ENCODE measurements at regions not wholly inside any gene's neighbourhood (a gene's known extent, or its start where the extent isn't known, plus 50 kb on each side); places are given as distances from the start of the nearest gene placed in this dataset.

DNA sequence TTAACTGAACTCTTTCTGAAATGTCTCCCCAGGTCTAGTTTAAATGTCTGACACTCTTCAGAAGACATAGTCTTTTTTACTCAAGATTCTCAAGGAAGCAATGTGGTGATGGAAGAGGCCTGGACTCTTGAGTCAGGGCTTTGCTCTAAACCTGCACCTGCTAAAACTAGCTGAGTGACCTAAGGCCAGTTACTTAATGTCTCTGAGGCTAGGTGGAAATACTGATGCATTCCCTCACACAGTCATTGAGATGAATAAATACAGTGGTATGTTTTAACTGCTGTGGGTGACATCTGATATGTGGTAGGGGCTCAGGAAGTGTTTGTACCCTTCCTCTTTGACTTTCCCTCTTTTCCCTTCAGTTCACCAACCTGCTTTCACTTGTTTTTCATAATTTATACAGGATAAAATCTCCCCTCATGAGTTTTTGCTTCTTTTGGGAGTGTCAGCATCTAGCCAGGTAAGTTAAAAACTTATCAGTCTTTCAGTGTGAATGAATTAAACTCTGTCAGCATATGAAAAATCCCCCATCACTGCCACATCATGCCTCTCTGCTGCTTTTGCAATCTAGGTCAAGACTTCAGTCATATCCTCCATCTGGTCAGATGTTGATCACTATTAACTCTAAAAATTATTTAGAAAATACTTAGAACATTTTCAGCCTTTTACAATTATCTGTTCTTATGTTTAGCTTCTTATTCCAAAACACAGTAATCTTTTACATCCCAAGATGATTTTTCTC is 178.7 kb upstream of the TNFAIP3 start:
- Histone ChIP-seq H3K4me3 (no peak overlapping the region), H3K4me1 (peaks cover 0 to 13% (median 0%) of the 10 kb centered on the region in 12 donors), H3K27ac (no peak overlapping the region), H3K36me3 (no peaks in the 10 kb centered on the region), H3K9me3 (no peaks in the 10 kb centered on the region), H3K27me3 (no peaks in the 10 kb centered on the region)
- TF ChIP-seq, protein P1, sequence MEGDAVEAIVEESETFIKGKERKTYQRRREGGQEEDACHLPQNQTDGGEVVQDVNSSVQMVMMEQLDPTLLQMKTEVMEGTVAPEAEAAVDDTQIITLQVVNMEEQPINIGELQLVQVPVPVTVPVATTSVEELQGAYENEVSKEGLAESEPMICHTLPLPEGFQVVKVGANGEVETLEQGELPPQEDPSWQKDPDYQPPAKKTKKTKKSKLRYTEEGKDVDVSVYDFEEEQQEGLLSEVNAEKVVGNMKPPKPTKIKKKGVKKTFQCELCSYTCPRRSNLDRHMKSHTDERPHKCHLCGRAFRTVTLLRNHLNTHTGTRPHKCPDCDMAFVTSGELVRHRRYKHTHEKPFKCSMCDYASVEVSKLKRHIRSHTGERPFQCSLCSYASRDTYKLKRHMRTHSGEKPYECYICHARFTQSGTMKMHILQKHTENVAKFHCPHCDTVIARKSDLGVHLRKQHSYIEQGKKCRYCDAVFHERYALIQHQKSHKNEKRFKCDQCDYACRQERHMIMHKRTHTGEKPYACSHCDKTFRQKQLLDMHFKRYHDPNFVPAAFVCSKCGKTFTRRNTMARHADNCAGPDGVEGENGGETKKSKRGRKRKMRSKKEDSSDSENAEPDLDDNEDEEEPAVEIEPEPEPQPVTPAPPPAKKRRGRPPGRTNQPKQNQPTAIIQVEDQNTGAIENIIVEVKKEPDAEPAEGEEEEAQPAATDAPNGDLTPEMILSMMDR (IDR thresholded peaks at IDR 0.05) = no peak
- no peak for TF ChIP-seq POLR2A (IDR thresholded peaks at IDR 0.05)
- no peak for ATAC-seq
- DNase-seq = no peak
- intact Hi-C loops (cut with DNase I) = no loop called here

DNA sequence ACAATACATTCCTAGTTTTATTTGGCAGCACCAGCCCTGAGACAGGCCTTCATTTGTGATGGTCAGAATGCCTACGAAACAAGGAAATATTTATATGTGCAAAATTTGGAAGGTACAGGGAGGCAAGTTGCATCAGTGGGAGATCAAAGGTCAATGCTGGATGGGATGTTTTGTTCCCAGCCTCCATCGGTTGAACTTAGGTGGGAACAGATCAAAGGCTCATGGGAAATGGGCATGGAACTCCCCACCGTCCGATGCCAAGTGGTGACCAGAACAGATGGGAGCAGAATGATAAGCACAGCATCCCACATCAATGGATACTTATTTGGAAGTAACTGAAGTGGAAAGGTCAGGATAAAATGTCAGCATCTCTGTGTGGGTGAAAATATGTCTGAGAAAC is 177.7 kb upstream of the TNFAIP3 start:
- H3K27ac ChIP-seq = no peak overlapping the region
- WGBS, 4 donors = 66 to 83% (median 75%) methylated on average over 4 of the region's 4 CpGs
- H3K36me3 ChIP-seq = no peaks in the 10 kb centered on the region
- no peaks in the 10 kb centered on the region for H3K9me3 ChIP-seq
- DNase-seq = no peak
- intact Hi-C loops (cut with DNase I) = no loop called here
- no peaks in the 10 kb centered on the region for H3K27me3 ChIP-seq
- no peak for TF ChIP-seq POLR2A (IDR thresholded peaks at IDR 0.05)
- TF ChIP-seq, protein P1 (IDR thresholded peaks at IDR 0.05) = no peak
- no peak overlapping the region for H3K4me3 ChIP-seq
- no peak for ATAC-seq
- H3K4me1 ChIP-seq = peaks cover 0 to 12% (median 3%) of the 10 kb centered on the region in 12 donors

DNA sequence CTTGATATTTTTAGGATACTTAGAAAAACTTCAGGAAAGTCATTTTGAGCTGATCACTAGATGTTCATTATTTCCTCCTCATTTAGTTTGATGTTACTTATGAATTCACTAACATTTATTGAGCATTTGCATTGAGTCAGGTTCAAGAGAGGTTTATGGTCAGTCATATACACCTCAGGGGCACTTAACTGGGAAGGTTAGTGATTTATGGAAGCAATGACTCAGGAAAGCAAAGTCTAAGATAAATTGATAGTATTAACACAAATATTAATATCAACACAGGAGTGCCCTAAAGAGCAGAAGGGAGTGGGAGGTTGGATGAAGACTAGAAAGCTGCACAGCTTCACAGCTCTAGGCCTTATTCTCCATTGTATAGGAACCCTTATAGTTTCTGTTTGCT is 177.0 kb upstream of the TNFAIP3 start:
- intact Hi-C loops (cut with DNase I) = no loop called here
- Histone ChIP-seq H3K27ac (no peak overlapping the region), H3K4me1 (peaks cover 0 to 14% (median 4%) of the 10 kb centered on the region in 12 donors), H3K9me3 (no peaks in the 10 kb centered on the region), H3K4me3 (no peak overlapping the region), H3K36me3 (no peaks in the 10 kb centered on the region), H3K27me3 (no peaks in the 10 kb centered on the region)
- no peak for TF ChIP-seq POLR2A (IDR thresholded peaks at IDR 0.05)
- TF ChIP-seq, protein P1 (IDR thresholded peaks at IDR 0.05) = no peak
- DNase-seq (no peak), ATAC-seq (no peak)

DNA sequence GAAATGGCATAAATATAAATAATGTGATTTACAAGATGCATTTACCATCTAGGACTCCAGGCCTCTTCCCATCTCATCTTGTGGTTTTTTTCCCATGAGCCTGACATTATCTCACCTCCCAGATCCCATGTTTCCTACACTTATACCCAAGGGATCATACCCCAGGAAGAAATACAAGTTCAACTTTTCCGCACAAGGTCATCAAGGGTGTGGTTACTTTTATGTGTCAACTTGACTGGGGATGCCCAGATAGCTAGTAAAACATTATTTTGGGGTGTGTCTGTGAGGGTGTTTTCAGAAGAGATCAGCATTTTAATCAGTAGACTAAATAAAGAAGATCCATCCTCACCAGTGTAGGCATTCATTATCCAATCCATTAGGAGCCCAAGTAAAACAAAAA is 176.3 kb upstream of the TNFAIP3 start:
- no peak overlapping the region for H3K27ac ChIP-seq
- ATAC-seq (no peak), DNase-seq (no peak)
- TF ChIP-seq, protein P1 (IDR thresholded peaks at IDR 0.05) = no peak
- no peak for TF ChIP-seq POLR2A (IDR thresholded peaks at IDR 0.05)
- intact Hi-C loops (cut with DNase I) = no loop called here
- H3K4me1 ChIP-seq = peaks cover 0 to 14% (median 7%) of the 10 kb centered on the region in 12 donors
- no peaks in the 10 kb centered on the region for H3K9me3 ChIP-seq
- no peaks in the 10 kb centered on the region for H3K27me3 ChIP-seq
- WGBS, 4 donors = 88 to 95% (median 93%) methylated on average over 1 of the region's 1 CpG
- no peaks in the 10 kb centered on the region for H3K36me3 ChIP-seq
- no peak overlapping the region for H3K4me3 ChIP-seq

Measured in heart left ventricle (tissue), 16 donors.